Duodenal mucosa (tissue), 2 donors: ENCODE measurements at regions not wholly inside any gene's neighbourhood (a gene's known extent, or its start where the extent isn't known, plus 50 kb on each side); places are given as distances from the start of the nearest gene placed in this dataset.
"Not testable (repeated sequence)": the region's sequence is repeated elsewhere in the genome, so short reads cannot be mapped to it uniquely, and the experiment has no call there.

Source experiments
- H3K27ac ChIP-seq: one replicate; pipeline ENCODE4 v1.7.0; 2013; ENCODE audit warnings: low read depth, low read length
- H3K27me3 ChIP-seq, 2 donors: one replicate each; pipeline ENCODE4 v1.7.0; 2013; ENCODE audit warnings: low read length in 2 of 2, control low read depth in 1 of 2; ENCODE audit not compliant: insufficient read depth in 2 of 2, control insufficient read depth in 1 of 2
- H3K36me3 ChIP-seq, 2 donors: one replicate each; pipeline ENCODE4 v1.7.0; 2013; ENCODE audit warnings: low read length in 2 of 2, control low read depth in 1 of 2; ENCODE audit not compliant: insufficient read depth in 2 of 2, control insufficient read depth in 1 of 2
- H3K4me1 ChIP-seq, 2 donors: one replicate each; pipeline ENCODE4 v1.7.0; 2013; ENCODE audit warnings: low read length in 2 of 2, control low read depth in 1 of 2; ENCODE audit not compliant: insufficient read depth in 2 of 2, control insufficient read depth in 1 of 2
- H3K4me3 ChIP-seq, 2 donors: one replicate each; pipeline ENCODE4 v1.7.0; 2013; ENCODE audit warnings: low read length in 2 of 2, low read depth in 1 of 2
- H3K9ac ChIP-seq, 2 donors: one replicate each; pipeline ENCODE4 v1.7.0; 2013; ENCODE audit warnings: low read length in 2 of 2, low read depth in 1 of 2
- H3K9me3 ChIP-seq, 2 donors: one replicate each; pipeline ENCODE4 v1.7.0; 2013; ENCODE audit warnings: low read length in 2 of 2, control low read depth in 1 of 2; ENCODE audit not compliant: control insufficient read depth in 1 of 2

GRCh38 chr1:96558635-96559034 is 162.9 kb upstream of the PTBP2 start:
- Histone ChIP-seq H3K4me1 (no peaks in the 10 kb centered on the region), H3K27ac (no peak overlapping the region), H3K9me3 (no peaks in the 10 kb centered on the region), H3K36me3 (no peaks in the 10 kb centered on the region), H3K9ac (no peak overlapping the region), H3K27me3 (no peaks in the 10 kb centered on the region), H3K4me3 (no peak overlapping the region)

DNA sequence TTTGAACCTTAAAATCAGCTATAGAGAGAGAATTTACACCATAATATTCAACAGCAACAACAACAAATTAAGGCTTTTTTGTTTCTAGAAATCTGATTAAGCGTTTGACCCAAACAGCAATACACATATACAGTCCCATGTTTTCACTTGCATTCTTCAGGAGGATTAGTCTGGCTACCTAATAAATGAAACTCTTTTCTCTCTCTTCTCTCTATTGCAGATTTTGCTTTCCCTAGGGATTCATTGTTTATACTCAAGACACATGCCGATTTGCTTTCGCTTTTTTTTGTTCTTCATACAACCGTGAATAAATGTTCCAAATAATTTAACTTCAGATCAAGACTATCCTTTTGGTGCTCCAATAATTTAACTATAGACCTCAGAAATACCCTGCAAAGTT is 162.4 kb upstream of the PTBP2 start:
- H3K9me3 ChIP-seq: no peaks in the 10 kb centered on the region
- H3K9ac ChIP-seq: no peak overlapping the region
- H3K36me3 ChIP-seq: no peaks in the 10 kb centered on the region
- no peak overlapping the region for H3K27ac ChIP-seq
- no peaks in the 10 kb centered on the region for H3K27me3 ChIP-seq
- no peak overlapping the region for H3K4me3 ChIP-seq
- H3K4me1 ChIP-seq: no peaks in the 10 kb centered on the region

DNA sequence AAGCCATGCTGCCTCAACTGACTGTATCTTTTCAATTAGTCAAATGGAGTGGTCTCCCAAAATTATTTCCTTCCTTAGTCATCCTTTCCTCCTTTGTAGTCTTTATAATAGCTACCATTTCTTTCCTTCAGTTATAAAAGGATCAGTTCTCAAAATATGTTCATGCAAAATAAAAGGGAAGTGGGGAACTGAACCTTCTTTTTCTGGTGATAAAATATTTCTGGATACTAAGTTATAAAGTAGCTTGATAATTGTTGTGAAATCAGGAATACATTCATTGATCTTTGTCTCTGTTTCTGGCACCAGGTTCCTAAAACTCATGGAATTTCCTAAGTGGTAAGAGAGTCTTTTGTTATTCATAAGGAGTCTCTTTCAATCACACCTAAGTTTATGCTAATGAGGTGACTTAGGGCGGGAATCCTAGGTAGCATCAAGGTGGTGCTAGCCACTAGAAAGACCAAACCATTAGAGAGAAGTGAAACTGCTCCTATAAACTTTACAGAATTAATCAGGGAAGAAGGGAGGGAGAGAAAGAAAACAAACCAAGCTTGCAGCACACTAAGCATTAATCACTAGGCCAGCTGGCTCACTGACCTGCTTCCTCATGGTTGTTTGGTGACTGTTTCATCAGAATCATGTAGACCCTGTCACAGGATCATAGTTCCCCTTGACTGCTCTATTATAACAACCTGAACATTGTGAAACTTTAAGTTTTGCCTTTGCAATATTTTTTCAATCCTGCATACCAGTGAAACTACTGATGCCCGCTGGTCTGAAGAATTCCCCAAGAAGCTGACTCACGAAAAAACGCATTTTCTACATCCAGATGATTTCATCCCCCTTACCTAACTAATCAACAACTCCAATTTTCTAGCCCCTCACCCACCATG is 161.6 kb upstream of the PTBP2 start:
- Histone ChIP-seq H3K27me3 (no peaks in the 10 kb centered on the region), H3K4me3 (no peak overlapping the region), H3K36me3 (no peaks in the 10 kb centered on the region), H3K27ac (no peak overlapping the region), H3K4me1 (no peaks in the 10 kb centered on the region), H3K9me3 (no peaks in the 10 kb centered on the region), H3K9ac (no peak overlapping the region)

DNA sequence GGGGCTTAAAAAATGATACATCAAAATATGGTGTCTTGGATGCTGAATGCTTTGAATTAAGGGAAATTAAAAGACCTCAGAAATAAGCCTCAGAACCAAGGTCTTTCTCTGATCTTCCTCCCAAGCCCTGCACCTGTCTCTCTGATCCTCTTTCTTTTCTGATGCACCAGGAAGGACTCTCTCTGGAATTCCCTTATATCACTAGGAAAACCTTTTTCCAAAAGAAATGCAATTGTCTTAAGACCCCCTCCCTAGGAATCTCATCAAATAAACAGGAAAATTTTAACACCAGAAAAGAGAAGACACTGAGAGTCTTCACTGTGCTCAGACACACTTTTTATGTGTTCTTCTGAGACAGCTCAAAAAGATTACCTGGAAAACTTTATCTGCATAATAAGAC is 159.5 kb upstream of the PTBP2 start:
- Histone ChIP-seq H3K9ac (no peak overlapping the region), H3K4me3 (no peak overlapping the region), H3K27ac (no peak overlapping the region), H3K4me1 (no peaks in the 10 kb centered on the region), H3K36me3 (no peaks in the 10 kb centered on the region), H3K27me3 (no peaks in the 10 kb centered on the region), H3K9me3 (no peaks in the 10 kb centered on the region)

GRCh38 chr1:96564401-96564800 is 157.2 kb upstream of the PTBP2 start:
- not testable (repeated sequence) for H3K36me3 ChIP-seq, H3K9me3 ChIP-seq, H3K27me3 ChIP-seq, H3K4me3 ChIP-seq, H3K4me1 ChIP-seq, H3K27ac ChIP-seq, H3K9ac ChIP-seq

GRCh38 chr1:96565546-96565945 is 156.0 kb upstream of the PTBP2 start:
- H3K4me1 ChIP-seq: no peaks in the 10 kb centered on the region
- H3K27ac ChIP-seq: no peak overlapping the region
- H3K4me3 ChIP-seq: no peak overlapping the region
- no peaks in the 10 kb centered on the region for H3K27me3 ChIP-seq
- no peaks in the 10 kb centered on the region for H3K9me3 ChIP-seq
- H3K36me3 ChIP-seq: no peaks in the 10 kb centered on the region
- H3K9ac ChIP-seq: no peak overlapping the region

GRCh38 chr1:96568639-96569038 is 152.9 kb upstream of the PTBP2 start:
- H3K9ac ChIP-seq: no peak overlapping the region
- no peak overlapping the region for H3K4me3 ChIP-seq
- H3K36me3 ChIP-seq: no peaks in the 10 kb centered on the region
- H3K4me1 ChIP-seq: no peaks in the 10 kb centered on the region
- H3K27ac ChIP-seq: no peak overlapping the region
- H3K9me3 ChIP-seq: no peaks in the 10 kb centered on the region
- no peaks in the 10 kb centered on the region for H3K27me3 ChIP-seq

GRCh38 chr1:96569288-96569687 is 152.3 kb upstream of the PTBP2 start:
- H3K4me3 ChIP-seq: no peak overlapping the region
- no peaks in the 10 kb centered on the region for H3K36me3 ChIP-seq
- H3K9me3 ChIP-seq: no peaks in the 10 kb centered on the region
- H3K27ac ChIP-seq: no peak overlapping the region
- H3K27me3 ChIP-seq: no peaks in the 10 kb centered on the region
- H3K4me1 ChIP-seq: no peaks in the 10 kb centered on the region
- no peak overlapping the region for H3K9ac ChIP-seq

DNA sequence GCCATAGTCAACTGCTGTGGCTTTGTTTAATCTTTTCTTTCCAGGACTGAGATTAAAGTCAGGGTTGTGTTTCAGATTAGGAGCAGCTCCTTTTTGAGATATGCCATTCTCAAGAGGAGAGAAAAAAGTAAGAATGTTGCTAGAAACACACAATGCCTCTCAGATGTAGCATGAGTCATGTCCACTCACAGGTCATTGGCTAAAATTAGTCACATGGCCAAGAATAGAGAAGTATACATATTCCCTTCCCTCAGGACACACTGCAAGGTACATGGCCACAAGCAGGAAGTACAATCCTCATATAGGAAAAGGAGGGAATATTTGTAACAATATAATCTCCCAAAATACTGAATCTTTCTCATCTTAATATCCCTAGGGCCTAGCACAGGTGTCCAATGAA is 141.9 kb upstream of the PTBP2 start:
- H3K9ac ChIP-seq: no peak overlapping the region
- H3K27me3 ChIP-seq: no peaks in the 10 kb centered on the region
- H3K36me3 ChIP-seq: no peaks in the 10 kb centered on the region
- H3K4me1 ChIP-seq: no peaks in the 10 kb centered on the region
- no peak overlapping the region for H3K4me3 ChIP-seq
- no peak overlapping the region for H3K27ac ChIP-seq
- no peaks in the 10 kb centered on the region for H3K9me3 ChIP-seq

DNA sequence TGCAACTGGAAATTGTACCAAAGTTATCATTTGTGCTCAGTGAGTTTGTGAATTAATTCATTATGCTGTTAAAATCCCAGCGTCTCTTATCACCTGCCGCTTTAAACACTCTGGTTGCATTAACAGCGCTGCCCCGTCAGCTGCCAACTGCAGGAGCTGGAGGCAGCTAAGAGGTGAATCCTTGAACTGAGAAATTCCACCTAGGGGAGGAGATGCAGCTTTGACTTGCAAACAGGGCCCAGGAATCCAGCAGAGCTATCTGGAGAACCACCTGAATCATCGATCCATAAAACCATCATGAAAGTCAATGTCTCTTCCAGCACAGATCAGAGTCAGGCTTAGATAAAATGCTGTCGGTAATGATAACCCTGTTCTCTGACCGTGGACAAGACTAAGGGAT is 140.7 kb upstream of the PTBP2 start:
- Histone ChIP-seq H3K27me3 (no peaks in the 10 kb centered on the region), H3K9ac (no peak overlapping the region), H3K27ac (no peak overlapping the region), H3K4me1 (no peaks in the 10 kb centered on the region), H3K9me3 (no peaks in the 10 kb centered on the region), H3K36me3 (no peaks in the 10 kb centered on the region), H3K4me3 (no peak overlapping the region)
